CD4-positive, alpha-beta memory T cell (primary cell): ENCODE measurements at regions not wholly inside any gene's neighbourhood (a gene's known extent, or its start where the extent isn't known, plus 50 kb on each side); places are given as distances from the start of the nearest gene placed in this dataset.

ENCODE experiments used
- CTCF ChIA-PET: fragments of 350-600 bp; sonication (Branson Sonifier 250); formaldehyde crosslinking; loops from one replicate; lab custom pipeline; 2021; ENCODE audit warnings: inconsistent platforms; ENCODE audit not compliant: partially characterized antibody; lab: Charles Lee
- POLR2A ChIA-PET: fragments of 350-600 bp; sonication (Branson Sonifier 250); formaldehyde crosslinking; loops from one replicate; lab custom pipeline; 2021; ENCODE audit not compliant: partially characterized antibody; lab: Charles Lee
- DNase-seq, 5 donors: peaks; one replicate each; pipeline versions ENCODE4 v3.0.0 to v3.0.0-alpha.2; 2020 to 2022; ENCODE audit warnings: mixed read lengths in 1 of 5
- H3K27ac ChIP-seq: one replicate; pipeline ENCODE4 v1.7.0; 2013; ENCODE audit warnings: low read depth, low read length
- H3K27me3 ChIP-seq: 2 replicates; pipeline ENCODE4 v1.7.0; 2013; ENCODE audit warnings: mild to moderate bottlenecking, low read length, moderate library complexity; ENCODE audit not compliant: insufficient read depth
- H3K36me3 ChIP-seq: 2 replicates; pipeline ENCODE4 v1.7.0; 2013; ENCODE audit warnings: mild to moderate bottlenecking, low read length, moderate library complexity; ENCODE audit not compliant: insufficient read depth
- H3K4me1 ChIP-seq: 2 replicates; pipeline ENCODE4 v1.7.0; 2013; ENCODE audit warnings: mild to moderate bottlenecking, low read length, moderate library complexity; ENCODE audit not compliant: insufficient read depth
- H3K4me3 ChIP-seq, 2 donors: one replicate each; pipeline ENCODE4 v1.7.0; 2013; ENCODE audit warnings: low read length in 2 of 2, mild to moderate bottlenecking in 1 of 2
- H3K9me3 ChIP-seq, 2 donors: one replicate each; pipeline ENCODE4 v1.7.0; 2013; ENCODE audit warnings: low read length in 2 of 2, control low read depth in 1 of 2; ENCODE audit not compliant: control insufficient read depth in 1 of 2
- H3K27ac Mint-ChIP-seq, 7 donors: one replicate each; pipeline ENCODE4 v1.8.0; 2020 to 2021; ENCODE audit warnings: mixed read lengths in 7 of 7, mild to moderate bottlenecking in 6 of 7, inconsistent platforms in 3 of 7, moderate library complexity in 3 of 7
- H3K27me3 Mint-ChIP-seq, 2 donors: one replicate each; pipeline ENCODE4 v1.8.0; 2020 to 2021; ENCODE audit warnings: mixed read lengths in 2 of 2
- H3K36me3 Mint-ChIP-seq, 2 donors: one replicate each; pipeline ENCODE4 v1.8.0; 2020 to 2021; ENCODE audit warnings: mixed read lengths in 2 of 2, inconsistent platforms in 1 of 2, mild to moderate bottlenecking in 1 of 2
- H3K4me1 Mint-ChIP-seq, 4 donors: one replicate each; pipeline ENCODE4 v1.8.0; 2020 to 2021; ENCODE audit warnings: mixed read lengths in 4 of 4, mild to moderate bottlenecking in 1 of 4
- H3K4me3 Mint-ChIP-seq, 8 donors: one replicate each; pipeline ENCODE4 v1.8.0; 2020 to 2021; ENCODE audit warnings: mixed read lengths in 8 of 8, mild to moderate bottlenecking in 7 of 8, moderate library complexity in 6 of 8, inconsistent platforms in 3 of 8
- H3K9me3 Mint-ChIP-seq, 8 donors: one replicate each; pipeline ENCODE4 v1.8.0; 2020 to 2021; ENCODE audit warnings: mixed read lengths in 8 of 8, mild to moderate bottlenecking in 5 of 8, inconsistent platforms in 3 of 8, moderate library complexity in 1 of 8
- intact Hi-C: fragments of 100-400 bp; cut with micrococcal nuclease; formaldehyde crosslinking; loops from one replicate; pipeline ENCODE4 v1.15.1; 2023

DNA sequence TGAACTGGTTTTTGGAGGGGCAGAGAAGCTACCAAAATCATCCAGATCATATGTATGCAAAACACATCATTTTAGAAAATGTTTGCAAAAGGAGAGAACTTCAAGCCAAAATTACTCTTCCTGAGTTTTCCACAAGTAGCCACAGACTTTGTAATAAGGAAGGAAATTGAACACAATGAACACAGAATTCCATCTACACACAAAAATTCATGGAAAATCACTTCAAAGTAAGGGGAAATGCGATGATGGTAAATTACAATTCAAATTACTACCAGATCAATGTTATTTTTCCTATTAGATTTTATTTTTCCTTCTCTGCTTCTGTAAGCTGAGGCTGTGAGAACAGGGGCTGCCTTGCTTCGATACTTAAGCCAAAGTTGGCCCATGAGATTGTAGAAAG lies 172.1 kb upstream of the ARL4C start:
- DNase-seq = no peak
- no peaks in the 10 kb centered on the region for H3K4me1 ChIP-seq
- Mint-ChIP-seq H3K36me3 (no peaks in the 10 kb centered on the region), H3K9me3 (peaks cover 2 to 15% (median 6%) of the 10 kb centered on the region in 8 donors), H3K4me3 (no peak overlapping the region), H3K27me3 (peaks cover 18 to 19% of the 10 kb centered on the region in 2 donors), H3K4me1 (no peaks in the 10 kb centered on the region), H3K27ac (no peak overlapping the region)
- no peaks in the 10 kb centered on the region for H3K9me3 ChIP-seq
- H3K27ac ChIP-seq = no peak overlapping the region
- CTCF ChIA-PET = no interaction called here
- H3K27me3 ChIP-seq = no peaks in the 10 kb centered on the region
- H3K36me3 ChIP-seq = no peaks in the 10 kb centered on the region
- intact Hi-C loops = no loop called here
- no peak overlapping the region for H3K4me3 ChIP-seq
- POLR2A ChIA-PET = no interaction called here

- peaks cover 17 to 21% of the 10 kb centered on the region in 2 donors for H3K27me3 Mint-ChIP-seq
Measured at GRCh38 chr2:234666911-234667310, 170.0 kb upstream of the ARL4C start.

DNA sequence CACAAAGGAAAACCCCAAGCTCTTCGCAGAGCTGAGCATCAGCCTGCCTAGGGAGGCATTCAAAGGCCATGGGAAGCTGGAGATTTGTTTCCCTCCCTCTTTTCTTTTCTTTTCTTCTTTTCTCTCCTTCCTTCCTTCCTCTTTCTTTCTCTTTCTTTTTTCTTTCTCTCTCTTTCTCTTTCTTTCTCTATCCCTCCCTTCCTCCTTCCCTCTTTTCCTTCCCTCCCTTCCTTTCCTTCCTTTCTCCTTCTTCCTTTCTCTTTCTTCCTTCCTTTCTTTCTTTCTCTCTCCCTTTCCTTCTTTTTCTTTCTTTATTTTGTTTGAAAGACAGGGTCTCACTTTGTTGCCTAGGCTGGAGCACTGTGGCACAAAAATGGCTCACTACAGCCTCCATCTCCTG lies 168.4 kb upstream of the ARL4C start:
- no peaks in the 10 kb centered on the region for H3K4me1 Mint-ChIP-seq
- Histone ChIP-seq H3K36me3 (no peaks in the 10 kb centered on the region), H3K9me3 (no peaks in the 10 kb centered on the region), H3K4me3 (no peak overlapping the region), H3K4me1 (no peaks in the 10 kb centered on the region), H3K27ac (no peak overlapping the region), H3K27me3 (no peaks in the 10 kb centered on the region)
- ChIA-PET CTCF (no interaction called here), POLR2A (interaction anchor here (0.6 kb wide), 1 partner anchor 54 kb away, joined by 3 read pairs; no protein-coding TSS in a partner anchor)
- no peak for DNase-seq
- H3K36me3 Mint-ChIP-seq = no peaks in the 10 kb centered on the region
- intact Hi-C loops = no loop called here
- no peak overlapping the region for H3K27ac Mint-ChIP-seq
- H3K27me3 Mint-ChIP-seq = peaks cover 17 to 21% of the 10 kb centered on the region in 2 donors
- H3K4me3 Mint-ChIP-seq = no peak overlapping the region
- H3K9me3 Mint-ChIP-seq = peaks cover 3 to 26% (median 16%) of the 10 kb centered on the region in 8 donors

More at GRCh38 chr2:234666911-234667310, 170.0 kb upstream of the ARL4C start:
- Histone ChIP-seq H3K27ac (no peak overlapping the region), H3K36me3 (no peaks in the 10 kb centered on the region), H3K9me3 (no peaks in the 10 kb centered on the region), H3K27me3 (no peaks in the 10 kb centered on the region), H3K4me1 (no peaks in the 10 kb centered on the region), H3K4me3 (no peak overlapping the region)
- Mint-ChIP-seq H3K36me3 (no peaks in the 10 kb centered on the region), H3K27ac (no peak overlapping the region), H3K4me3 (no peak overlapping the region), H3K9me3 (peaks cover 3 to 24% (median 14%) of the 10 kb centered on the region in 8 donors), H3K4me1 (no peaks in the 10 kb centered on the region)
- intact Hi-C loops = no loop called here
- ChIA-PET CTCF (no interaction called here), POLR2A (no interaction called here)
- no peak for DNase-seq

GRCh38 chr2:234661849-234662248 lies 165.0 kb upstream of the ARL4C start:
- CTCF ChIA-PET = no interaction called here
- POLR2A ChIA-PET = no interaction called here
- Mint-ChIP-seq H3K27ac (peak overlapping the region in 1 of 7 donors; percentile 7), H3K9me3 (peaks cover 6 to 38% (median 25%) of the 10 kb centered on the region in 8 donors), H3K4me1 (no peaks in the 10 kb centered on the region), H3K36me3 (no peaks in the 10 kb centered on the region), H3K4me3 (no peak overlapping the region), H3K27me3 (peaks cover 12% of the 10 kb centered on the region in 2 donors)
- Histone ChIP-seq H3K36me3 (no peaks in the 10 kb centered on the region), H3K9me3 (no peaks in the 10 kb centered on the region), H3K4me1 (no peaks in the 10 kb centered on the region), H3K4me3 (no peak overlapping the region), H3K27ac (no peak overlapping the region), H3K27me3 (no peaks in the 10 kb centered on the region)
- intact Hi-C loops = no loop called here
- DNase-seq = no peak

DNA sequence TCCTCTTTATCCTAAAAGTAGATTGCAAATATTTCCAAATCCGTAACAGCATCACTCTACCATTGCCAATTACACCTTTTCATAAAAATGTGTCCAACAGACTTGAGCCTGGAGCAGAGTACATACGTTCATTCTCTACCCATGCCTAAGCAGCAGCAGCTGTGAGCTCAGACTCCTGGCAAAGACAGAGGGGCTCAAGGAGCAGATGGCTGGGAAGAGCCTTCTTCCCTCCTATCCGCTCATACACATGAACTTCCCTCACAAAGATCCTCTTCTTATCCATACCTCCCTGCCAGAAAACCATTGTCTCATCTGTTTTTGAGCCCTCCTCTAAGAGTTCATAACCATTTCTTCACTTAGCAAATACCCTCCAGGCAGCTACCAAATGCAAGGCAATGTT lies 164.3 kb upstream of the ARL4C start:
- no peaks in the 10 kb centered on the region for H3K27me3 ChIP-seq
- H3K4me1 ChIP-seq = no peaks in the 10 kb centered on the region
- no peaks in the 10 kb centered on the region for H3K36me3 ChIP-seq
- H3K9me3 Mint-ChIP-seq = peaks cover 6 to 38% (median 25%) of the 10 kb centered on the region in 8 donors
- no peak overlapping the region for H3K4me3 ChIP-seq
- intact Hi-C loops = no loop called here
- no peaks in the 10 kb centered on the region for H3K9me3 ChIP-seq
- H3K27ac Mint-ChIP-seq = no peak overlapping the region
- H3K27me3 Mint-ChIP-seq = peaks cover 14 to 15% of the 10 kb centered on the region in 2 donors
- ChIA-PET CTCF (no interaction called here), POLR2A (no interaction called here)
- H3K27ac ChIP-seq = no peak overlapping the region
- no peak overlapping the region for H3K4me3 Mint-ChIP-seq
- H3K36me3 Mint-ChIP-seq = no peaks in the 10 kb centered on the region
- no peaks in the 10 kb centered on the region for H3K4me1 Mint-ChIP-seq
- DNase-seq = no peak

DNA sequence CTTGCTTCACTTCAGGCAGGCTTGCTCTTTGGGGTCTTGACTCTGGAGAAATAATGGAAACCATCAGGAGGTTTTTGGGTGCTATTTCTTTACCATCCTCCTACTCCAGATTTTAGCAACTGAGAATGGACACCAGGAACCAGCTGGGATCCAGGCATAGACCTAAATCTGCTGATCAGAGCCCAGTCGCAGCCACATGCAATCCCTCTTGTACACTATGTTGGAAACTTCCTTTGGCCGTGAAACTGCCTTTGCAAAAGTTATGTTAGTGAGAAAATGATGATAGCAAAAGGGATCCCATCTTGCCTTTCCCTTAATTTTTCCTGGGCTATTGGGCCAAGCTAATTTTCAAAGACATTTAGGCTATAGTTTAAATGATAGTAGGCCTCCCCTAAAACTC lies 158.8 kb upstream of the ARL4C start:
- no peaks in the 10 kb centered on the region for H3K36me3 Mint-ChIP-seq
- peaks cover 0 to 12% (median 7%) of the 10 kb centered on the region in 8 donors for H3K9me3 Mint-ChIP-seq
- no peak overlapping the region for H3K27ac ChIP-seq
- H3K27ac Mint-ChIP-seq = no peak overlapping the region
- H3K27me3 ChIP-seq = no peaks in the 10 kb centered on the region
- H3K27me3 Mint-ChIP-seq = peaks cover 20 to 28% of the 10 kb centered on the region in 2 donors
- H3K4me1 Mint-ChIP-seq = peaks cover 0 to 1% (median 0%) of the 10 kb centered on the region in 4 donors
- no peaks in the 10 kb centered on the region for H3K9me3 ChIP-seq
- H3K4me3 ChIP-seq = no peak overlapping the region
- H3K36me3 ChIP-seq = no peaks in the 10 kb centered on the region
- ChIA-PET CTCF (no interaction called here), POLR2A (no interaction called here)
- intact Hi-C loops = no loop called here
- H3K4me1 ChIP-seq = no peaks in the 10 kb centered on the region
- DNase-seq = no peak
- H3K4me3 Mint-ChIP-seq = no peak overlapping the region

DNA sequence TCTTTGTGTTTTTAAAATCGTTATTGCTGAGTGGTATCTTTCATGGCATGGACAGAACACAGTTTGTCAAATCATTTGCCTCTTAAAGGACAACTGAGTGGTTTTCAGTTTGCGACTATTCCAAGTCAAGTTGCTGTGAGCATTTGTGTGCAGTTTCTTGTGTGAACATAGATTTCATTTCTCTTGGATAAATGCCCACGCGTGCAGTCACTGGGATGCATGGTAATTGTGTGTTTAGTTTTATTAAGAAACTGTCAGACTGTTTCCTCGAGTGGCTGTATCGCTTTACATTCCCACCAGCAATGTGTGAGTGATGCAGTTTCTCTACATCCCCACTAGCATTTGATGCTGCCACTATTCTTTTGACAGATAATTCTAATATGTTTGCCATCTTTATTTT lies 154.0 kb upstream of the ARL4C start:
- no peak overlapping the region for H3K4me3 Mint-ChIP-seq
- Histone ChIP-seq H3K4me1 (no peaks in the 10 kb centered on the region), H3K36me3 (no peaks in the 10 kb centered on the region), H3K27ac (no peak overlapping the region), H3K4me3 (no peak overlapping the region), H3K27me3 (no peaks in the 10 kb centered on the region), H3K9me3 (no peaks in the 10 kb centered on the region)
- peaks cover 0 to 1% (median 0%) of the 10 kb centered on the region in 4 donors for H3K4me1 Mint-ChIP-seq
- peaks cover 20 to 27% of the 10 kb centered on the region in 2 donors for H3K27me3 Mint-ChIP-seq
- DNase-seq = no peak
- ChIA-PET CTCF (no interaction called here), POLR2A (no interaction called here)
- no peak overlapping the region for H3K27ac Mint-ChIP-seq
- H3K9me3 Mint-ChIP-seq = peaks cover 0 to 2% (median 0%) of the 10 kb centered on the region in 8 donors
- no peaks in the 10 kb centered on the region for H3K36me3 Mint-ChIP-seq
- intact Hi-C loops = no loop called here

GRCh38 chr2:234649951-234650350 lies 153.1 kb upstream of the ARL4C start:
- no peaks in the 10 kb centered on the region for H3K9me3 ChIP-seq
- POLR2A ChIA-PET = no interaction called here
- CTCF ChIA-PET = no interaction called here
- intact Hi-C loops = no loop called here
- no peaks in the 10 kb centered on the region for H3K36me3 Mint-ChIP-seq
- no peak for DNase-seq
- H3K4me1 Mint-ChIP-seq = peaks cover 0 to 1% (median 0%) of the 10 kb centered on the region in 4 donors
- no peaks in the 10 kb centered on the region for H3K36me3 ChIP-seq
- H3K27me3 ChIP-seq = no peaks in the 10 kb centered on the region
- no peak overlapping the region for H3K4me3 Mint-ChIP-seq
- no peaks in the 10 kb centered on the region for H3K4me1 ChIP-seq
- H3K27ac ChIP-seq = no peak overlapping the region
- no peak overlapping the region for H3K4me3 ChIP-seq
- H3K27ac Mint-ChIP-seq = no peak overlapping the region
- peaks cover 20 to 25% of the 10 kb centered on the region in 2 donors for H3K27me3 Mint-ChIP-seq
- H3K9me3 Mint-ChIP-seq = peaks cover 0 to 2% (median 0%) of the 10 kb centered on the region in 8 donors
